OCI-M2 (cell line): ENCODE measurements at regions not wholly inside any gene's neighbourhood (a gene's known extent, or its start where the extent isn't known, plus 50 kb on each side); places are given as distances from the start of the nearest gene placed in this dataset.

ENCODE experiments used
- DNase-seq: peaks from one replicate; lab custom pipeline; 2025; ENCODE audit not compliant: unreplicated experiment; lab: John Stamatoyannopoulos, UW

GRCh38 chr2:180662941-180663471 lies 317.4 kb upstream of the UBE2E3 start:
- DNase-seq, result no peak

- no peak for DNase-seq
These were observed 317.9 kb upstream of the UBE2E3 start for GRCh38 chr2:180662521-180662920.

- no peak for DNase-seq
These were observed 318.7 kb upstream of the UBE2E3 start for GRCh38 chr2:180661686-180662030.

GRCh38 chr2:180660881-180661685 lies 319.3 kb upstream of the UBE2E3 start:
- no peak for DNase-seq

- DNase-seq, result no peak
These were observed 320.2 kb upstream of the UBE2E3 start for GRCh38 chr2:180660207-180660606.

GRCh38 chr2:180657054-180657453 lies 323.4 kb upstream of the UBE2E3 start:
- no peak for DNase-seq

GRCh38 chr2:180656455-180656847 lies 324.0 kb upstream of the UBE2E3 start:
- no peak for DNase-seq

- no peak for DNase-seq
These were observed 324.5 kb upstream of the UBE2E3 start for GRCh38 chr2:180655842-180656454.

- no peak for DNase-seq
These were observed 325.0 kb upstream of the UBE2E3 start for GRCh38 chr2:180655393-180655792.

GRCh38 chr2:180653481-180653880 lies 326.9 kb upstream of the UBE2E3 start:
- DNase-seq, result no peak

GRCh38 chr2:180652794-180653193 lies 327.6 kb upstream of the UBE2E3 start:
- no peak for DNase-seq

- DNase-seq, result no peak
These were observed 328.8 kb upstream of the UBE2E3 start for GRCh38 chr2:180651596-180651995.

GRCh38 chr2:180647621-180648020 lies 332.8 kb upstream of the UBE2E3 start:
- no peak for DNase-seq

- DNase-seq, result no peak
These were observed 333.2 kb upstream of the UBE2E3 start for GRCh38 chr2:180647221-180647620.

- DNase-seq, result no peak
These were observed 333.6 kb upstream of the UBE2E3 start for GRCh38 chr2:180646756-180647155.

- no peak for DNase-seq
These were observed 335.7 kb upstream of the UBE2E3 start for GRCh38 chr2:180644709-180645108.

- no peak for DNase-seq
These were observed 349.6 kb upstream of the UBE2E3 start for GRCh38 chr2:180630756-180631155.

- DNase-seq, result no peak
These were observed 355.2 kb upstream of the UBE2E3 start for GRCh38 chr2:180625006-180625844.

GRCh38 chr2:180621941-180622918 lies 358.2 kb upstream of the UBE2E3 start:
- no peak for DNase-seq

GRCh38 chr2:180621366-180621765 lies 359.0 kb upstream of the UBE2E3 start:
- DNase-seq, result no peak
